A172 (cell line): ENCODE measurements at regions not wholly inside any gene's neighbourhood (a gene's known extent, or its start where the extent isn't known, plus 50 kb on each side); places are given as distances from the start of the nearest gene placed in this dataset.
"Not testable (repeated sequence)": the region's sequence is repeated elsewhere in the genome, so short reads cannot be mapped to it uniquely, and the experiment has no call there.

ENCODE experiments used
- DNase-seq: peaks from one replicate; pipeline ENCODE4 v3.0.0-alpha.2; 2015; ENCODE audit warnings: low spot score

GRCh38 chr1:245062741-245063305 is 92.0 kb upstream of the KIF26B start:
- DNase-seq: no peak

- DNase-seq: not testable (repeated sequence)
These were observed 93.0 kb upstream of the KIF26B start for GRCh38 chr1:245061808-245062207.

GRCh38 chr1:245060684-245061374 is 94.0 kb upstream of the KIF26B start:
- no peak for DNase-seq

DNA sequence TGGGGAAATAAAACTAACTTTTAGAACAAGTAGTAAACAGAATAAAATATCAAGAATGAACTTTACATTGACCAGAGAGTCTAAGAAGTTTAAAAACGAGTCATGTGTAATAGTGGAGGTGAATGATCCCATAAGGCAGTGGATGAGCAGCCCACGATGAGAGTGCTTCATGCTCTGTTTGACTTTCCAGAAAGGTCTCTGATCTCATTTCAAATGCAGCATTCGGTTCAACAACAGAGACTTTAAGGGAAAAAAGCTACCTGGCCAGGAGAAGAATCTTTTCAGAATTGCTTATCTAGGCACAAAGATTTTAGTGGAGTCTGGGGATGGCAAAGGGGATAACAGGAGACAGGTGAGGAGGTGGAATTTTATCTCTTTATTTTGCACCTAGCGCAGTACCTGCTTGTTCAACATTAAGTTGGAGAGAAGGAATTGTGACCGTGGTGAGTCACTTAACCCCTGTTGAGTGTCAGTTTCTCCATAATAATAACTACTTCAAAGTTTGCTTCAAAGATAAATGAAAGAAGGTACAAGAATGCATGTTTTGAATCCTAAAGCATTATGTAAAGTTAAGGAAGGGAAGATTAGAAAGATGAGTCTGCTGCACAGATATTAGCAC is 94.9 kb upstream of the KIF26B start:
- no peak for DNase-seq

DNA sequence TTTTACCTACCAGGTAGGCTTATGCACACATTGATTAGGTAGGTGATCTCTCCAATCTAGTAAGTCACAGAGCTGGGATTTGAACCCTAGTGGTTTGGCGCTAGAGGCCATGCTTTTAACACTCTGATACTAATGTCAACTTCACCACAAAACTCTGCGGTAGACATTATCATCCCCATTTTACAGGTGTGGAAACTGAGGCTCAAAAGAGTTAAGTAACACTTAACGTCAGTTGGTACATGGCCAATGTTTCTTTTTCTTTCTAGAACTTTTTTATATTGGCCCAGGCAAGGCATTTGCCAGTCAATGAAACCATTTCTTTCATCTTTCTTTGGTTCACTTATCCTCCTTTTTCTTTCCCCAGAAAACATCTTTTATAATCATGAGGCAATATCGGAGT is 95.9 kb upstream of the KIF26B start:
- no peak for DNase-seq

DNA sequence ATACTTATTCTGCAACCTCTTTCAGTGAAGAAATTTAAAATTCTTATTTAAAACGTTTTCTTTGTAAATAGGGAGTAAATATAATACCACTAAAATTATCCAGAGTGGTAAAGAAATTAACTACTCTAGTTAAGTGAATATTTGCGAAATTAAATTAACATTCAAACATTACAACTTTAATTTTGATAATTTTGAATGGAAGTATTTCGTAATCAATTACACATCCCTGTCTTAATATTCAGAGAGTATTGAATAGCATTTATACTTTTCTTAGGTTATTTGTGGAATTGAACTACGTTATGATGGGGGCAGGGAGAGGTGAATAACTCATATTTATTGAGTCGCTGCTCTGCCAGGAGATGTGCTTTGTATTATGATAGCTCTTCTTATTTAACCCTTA is 96.3 kb upstream of the KIF26B start:
- DNase-seq: no peak

- no peak for DNase-seq
These were observed 97.9 kb upstream of the KIF26B start for GRCh38 chr1:245056913-245057312.

GRCh38 chr1:245056296-245056695 is 98.5 kb upstream of the KIF26B start:
- DNase-seq: not testable (repeated sequence)

GRCh38 chr1:245055752-245056151 is 99.0 kb upstream of the KIF26B start:
- DNase-seq: no peak

- DNase-seq: no peak
These were observed 100.1 kb upstream of the KIF26B start for GRCh38 chr1:245054507-245055270.

GRCh38 chr1:245054105-245054504 is 100.7 kb upstream of the KIF26B start:
- no peak for DNase-seq

GRCh38 chr1:245052258-245052657 is 102.5 kb upstream of the KIF26B start:
- no peak for DNase-seq

- no peak for DNase-seq
These were observed 103.2 kb upstream of the KIF26B start for GRCh38 chr1:245051349-245052221.

- DNase-seq: no peak
These were observed 108.0 kb upstream of the KIF26B start for GRCh38 chr1:245046769-245047168.

DNA sequence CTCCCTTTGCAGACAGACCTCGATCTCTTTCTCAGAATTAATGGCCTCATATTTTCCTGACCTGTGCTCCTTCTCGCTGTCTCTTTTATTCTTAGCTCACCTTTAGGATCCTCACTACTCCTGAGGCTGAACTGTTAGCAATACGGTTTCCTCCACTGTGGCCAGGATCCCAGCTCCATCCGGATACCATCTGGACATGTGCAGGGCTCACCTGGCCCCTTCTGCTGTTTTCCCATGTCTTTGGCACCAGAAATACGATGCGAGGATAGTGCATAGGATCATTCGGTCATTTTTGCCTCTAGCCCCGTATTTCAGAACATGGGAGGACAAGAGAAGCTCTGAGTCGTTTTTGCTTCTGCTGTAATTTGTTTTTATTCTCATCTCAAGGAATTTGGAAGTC is 108.5 kb upstream of the KIF26B start:
- no peak for DNase-seq

GRCh38 chr1:245045087-245045881 is 109.5 kb upstream of the KIF26B start:
- peak; percentile 18 for DNase-seq

DNA sequence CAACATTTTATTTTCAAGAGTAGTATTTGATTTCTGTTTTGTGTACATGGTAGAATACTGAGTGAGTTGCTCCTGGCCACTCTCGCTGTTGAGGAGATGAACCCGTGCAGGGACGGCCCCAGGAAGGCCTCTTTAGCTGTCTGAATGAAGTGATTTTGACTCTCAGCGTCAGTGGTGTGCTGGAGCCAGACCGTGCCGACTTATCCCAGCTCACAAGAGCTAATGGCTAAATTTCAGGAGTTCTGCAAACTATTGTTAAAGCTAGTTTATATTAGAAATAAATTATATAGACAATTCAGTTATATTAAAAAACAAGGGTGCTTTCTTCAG is 111.2 kb upstream of the KIF26B start:
- no peak for DNase-seq

DNA sequence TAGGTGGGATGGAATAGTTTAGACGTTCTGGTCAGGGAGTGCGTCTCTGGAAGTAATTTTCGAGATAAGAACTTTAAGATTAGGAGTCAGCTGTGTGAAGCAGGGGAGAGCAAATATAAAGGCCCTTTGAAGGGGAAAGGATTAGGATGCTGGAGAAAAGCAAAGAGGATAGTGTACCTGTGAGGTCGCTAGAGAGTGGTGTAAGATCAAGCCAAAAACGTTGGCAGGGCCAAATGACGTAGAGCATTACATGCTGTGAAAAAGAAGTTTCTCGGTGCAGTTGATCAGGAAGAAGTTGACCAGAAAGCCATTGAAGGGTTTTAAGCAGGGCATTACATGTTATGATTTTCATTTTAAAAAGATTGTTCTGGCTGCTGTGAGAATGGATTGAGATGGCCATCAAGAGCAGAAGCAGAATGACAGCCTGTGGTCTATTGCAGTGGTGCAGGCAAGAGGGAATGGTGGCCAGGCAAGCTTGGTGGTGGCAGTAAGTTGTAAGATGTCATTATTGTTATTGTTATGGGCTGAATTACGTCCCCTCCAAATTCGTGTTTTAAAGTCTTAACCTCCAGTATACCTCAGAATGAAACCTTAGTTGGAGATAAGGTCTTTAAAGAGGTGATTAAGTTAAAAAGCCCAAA is 113.6 kb upstream of the KIF26B start:
- DNase-seq: no peak

DNA sequence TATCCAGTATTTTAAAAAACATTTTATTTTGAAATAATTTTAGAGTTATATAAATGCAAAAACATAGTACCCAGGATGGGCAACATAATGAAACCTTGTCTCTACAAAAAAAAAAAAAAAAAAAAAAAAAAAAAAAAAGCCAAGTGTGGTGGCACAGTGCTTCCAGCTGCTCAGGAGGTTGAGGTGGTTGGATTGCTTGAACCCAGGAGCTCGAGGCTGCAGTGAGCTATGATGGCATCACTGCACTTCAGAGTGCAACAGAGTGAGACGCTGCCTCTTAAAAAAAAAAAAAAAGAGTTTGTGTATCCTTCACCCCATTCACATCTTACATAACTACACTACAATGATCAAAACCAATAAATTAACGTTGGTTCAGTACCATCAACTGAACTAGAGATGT is 115.6 kb upstream of the KIF26B start:
- no peak for DNase-seq

- no peak for DNase-seq
These were observed 118.7 kb upstream of the KIF26B start for GRCh38 chr1:245036102-245036501.

DNA sequence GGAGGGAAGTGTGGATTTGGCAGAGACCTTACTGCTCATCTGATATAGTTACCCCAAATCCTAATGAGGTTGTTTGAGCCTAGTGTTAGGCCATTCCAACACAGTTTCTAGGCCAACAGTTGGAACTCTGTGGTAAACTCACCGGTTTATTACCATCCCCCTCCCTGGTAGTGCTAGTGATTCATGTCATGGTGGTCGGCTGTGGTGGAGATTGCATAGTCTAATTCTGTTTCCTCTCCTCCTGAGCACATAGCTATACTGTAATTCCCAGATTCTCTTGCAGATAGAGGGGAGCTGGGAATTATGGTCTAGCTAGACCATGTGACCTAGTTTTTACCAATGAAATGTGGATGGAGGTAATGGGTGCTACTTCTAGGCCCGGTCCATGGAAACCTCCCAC is 123.7 kb upstream of the KIF26B start:
- no peak for DNase-seq
